PC-3 (cell line): ENCODE measurements at regions not wholly inside any gene's neighbourhood (a gene's known extent, or its start where the extent isn't known, plus 50 kb on each side); places are given as distances from the start of the nearest gene placed in this dataset.

Source experiments
- ATAC-seq: fragments of 200-7000 bp; cut with Tn5 transposase; 2 replicates; pipeline ENCODE4 v1.9.1; 2020; ENCODE audit warnings: mild to moderate bottlenecking, moderate library complexity
- BruUV-seq: library from RNA; stranded (reverse); fragments of 400-500 nt; replicated peaks from 2 replicates; lab custom pipeline; 2021; lab: Mats Ljungman, UMichigan
- CTCF ChIA-PET: fragments of 300-600 bp; sonication (Branson Sonifier 250); formaldehyde crosslinking; loops from one replicate; lab custom pipeline; 2022; ENCODE audit warnings: antibody characterized with exemption; lab: Charles Lee
- POLR2A ChIA-PET: fragments of 300-600 bp; sonication (Branson Sonifier 250); formaldehyde crosslinking; loops from one replicate; lab custom pipeline; 2022; ENCODE audit warnings: antibody characterized with exemption; ENCODE audit not compliant: unreplicated experiment; lab: Charles Lee
- DNase-seq: peaks from one replicate; pipeline ENCODE4 v3.0.0-alpha.2; 2015
- H2AFZ ChIP-seq: fragments of 300-600 bp; sonication (generic); 2 replicates; pipeline ENCODE4 v1.6.0; 2016; ENCODE audit warnings: antibody characterized with exemption, low read length
- H3F3A ChIP-seq: fragments of 300-600 bp; sonication (generic); one replicate; pipeline ENCODE4 v1.6.0; 2017; ENCODE audit warnings: antibody characterized with exemption, low read length, control low read depth, mild to moderate bottlenecking; ENCODE audit not compliant: unreplicated experiment
- H3K27ac ChIP-seq: fragments of 300-600 bp; sonication (generic); 2 replicates; pipeline ENCODE4 v1.5.1; 2016; ENCODE audit warnings: mild to moderate bottlenecking, low read length
- H3K27me3 ChIP-seq: fragments of 300-600 bp; sonication (generic); 2 replicates; pipeline ENCODE4 v1.6.1; 2016; ENCODE audit warnings: low read length, mixed read lengths
- H3K36me3 ChIP-seq: fragments of 300-600 bp; sonication (generic); 2 replicates; pipeline ENCODE4 v1.6.1; 2016; ENCODE audit warnings: low read depth, mixed run types, low read length, mixed read lengths
- H3K4me1 ChIP-seq: fragments of 300-600 bp; sonication (generic); 2 replicates; pipeline ENCODE4 v1.5.1; 2016; ENCODE audit warnings: low read length; ENCODE audit not compliant: insufficient read depth
- H3K4me2 ChIP-seq: fragments of 300-600 bp; sonication (generic); 2 replicates; pipeline ENCODE4 v1.6.0; 2016; ENCODE audit warnings: low read length
- H3K4me3 ChIP-seq: fragments of 300-600 bp; sonication (generic); 2 replicates; pipeline ENCODE4 v1.5.1; 2016; ENCODE audit warnings: mild to moderate bottlenecking, low read length, mixed read lengths
- H3K79me2 ChIP-seq: fragments of 300-600 bp; sonication (generic); 2 replicates; pipeline ENCODE4 v1.6.1; 2017; ENCODE audit warnings: low read length, mixed read lengths
- H3K9ac ChIP-seq: fragments of 300-600 bp; sonication (generic); 2 replicates; pipeline ENCODE4 v1.6.0; 2016; ENCODE audit warnings: mild to moderate bottlenecking, low read length
- H3K9me2 ChIP-seq: fragments of 300-600 bp; sonication (generic); replicated peaks from 2 replicates; pipeline ENCODE4 v1.6.1; 2016; ENCODE audit warnings: mixed run types, low read length, mixed read lengths
- H3K9me3 ChIP-seq: fragments of 300-600 bp; sonication (generic); 2 replicates; pipeline ENCODE4 v1.6.1; 2016; ENCODE audit warnings: low read length, mixed read lengths
- H4K20me1 ChIP-seq: fragments of 300-600 bp; sonication (generic); 2 replicates; pipeline ENCODE4 v1.6.1; 2016; ENCODE audit warnings: low read length, mixed read lengths
- EZH2 ChIP-seq: fragments of 300-600 bp; sonication (generic); IDR thresholded peaks from one replicate; pipeline ENCODE4 v1.6.1; 2017; ENCODE audit warnings: antibody characterized with exemption, mild to moderate bottlenecking, low read length; ENCODE audit not compliant: unreplicated experiment
- EZH2phosphoT487 ChIP-seq: fragments of 300-600 bp; sonication (generic); IDR thresholded peaks from 2 replicates; pipeline ENCODE4 v1.6.1; 2018; ENCODE audit warnings: mild to moderate bottlenecking, antibody characterized with exemption, low read length, borderline replicate concordance
- intact Hi-C: fragments of 100-400 bp; cut with micrococcal nuclease; formaldehyde crosslinking; loops from 2 replicates; pipeline ENCODE4 v1.9.0; 2023
- TF ChIP-seq, protein P1 (sequence below): fragments of 300-600 bp; sonication (generic); conservative IDR thresholded peaks from 2 replicates; pipeline ENCODE4 v1.5.1; 2017; ENCODE audit warnings: antibody characterized with exemption, low read depth, mild to moderate bottlenecking, low read length

DNA sequence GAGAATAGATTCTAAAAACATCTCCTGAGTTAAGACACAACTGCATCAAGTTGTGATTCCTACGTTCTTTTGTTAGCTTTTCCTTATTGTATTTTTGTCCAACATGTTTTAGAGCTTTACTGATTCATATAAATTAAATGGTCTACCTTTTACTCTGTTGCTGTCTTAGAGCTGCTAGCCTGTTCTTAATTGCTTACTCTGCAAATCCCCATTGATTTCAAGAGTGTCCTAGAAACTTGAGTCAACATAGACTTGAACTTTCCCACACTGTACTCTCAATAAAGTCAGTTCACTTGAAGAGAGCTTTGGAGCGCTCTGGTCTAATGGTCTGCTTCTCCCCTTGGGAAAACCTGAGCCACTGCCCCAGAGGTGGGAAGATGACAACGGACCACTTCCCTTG lies 343.9 kb downstream of the CCER1 start:
- H3K27me3 ChIP-seq: no peaks in the 10 kb centered on the region
- H3K9ac ChIP-seq: no peak overlapping the region
- no TSS peak for BruUV-seq
- no peaks in the 10 kb centered on the region for H3F3A ChIP-seq
- intact Hi-C loops: no loop called here
- H3K79me2 ChIP-seq: no peaks in the 10 kb centered on the region
- H4K20me1 ChIP-seq: no peaks in the 10 kb centered on the region
- TF ChIP-seq EZH2 (no peak), EZH2phosphoT487 (no peak)
- TF ChIP-seq, protein P1, sequence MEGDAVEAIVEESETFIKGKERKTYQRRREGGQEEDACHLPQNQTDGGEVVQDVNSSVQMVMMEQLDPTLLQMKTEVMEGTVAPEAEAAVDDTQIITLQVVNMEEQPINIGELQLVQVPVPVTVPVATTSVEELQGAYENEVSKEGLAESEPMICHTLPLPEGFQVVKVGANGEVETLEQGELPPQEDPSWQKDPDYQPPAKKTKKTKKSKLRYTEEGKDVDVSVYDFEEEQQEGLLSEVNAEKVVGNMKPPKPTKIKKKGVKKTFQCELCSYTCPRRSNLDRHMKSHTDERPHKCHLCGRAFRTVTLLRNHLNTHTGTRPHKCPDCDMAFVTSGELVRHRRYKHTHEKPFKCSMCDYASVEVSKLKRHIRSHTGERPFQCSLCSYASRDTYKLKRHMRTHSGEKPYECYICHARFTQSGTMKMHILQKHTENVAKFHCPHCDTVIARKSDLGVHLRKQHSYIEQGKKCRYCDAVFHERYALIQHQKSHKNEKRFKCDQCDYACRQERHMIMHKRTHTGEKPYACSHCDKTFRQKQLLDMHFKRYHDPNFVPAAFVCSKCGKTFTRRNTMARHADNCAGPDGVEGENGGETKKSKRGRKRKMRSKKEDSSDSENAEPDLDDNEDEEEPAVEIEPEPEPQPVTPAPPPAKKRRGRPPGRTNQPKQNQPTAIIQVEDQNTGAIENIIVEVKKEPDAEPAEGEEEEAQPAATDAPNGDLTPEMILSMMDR: no peak
- DNase-seq (no peak), ATAC-seq (no peak)
- no peaks in the 10 kb centered on the region for H3K4me1 ChIP-seq
- ChIA-PET CTCF (interaction anchor here (0.6 kb wide), 1 partner anchor 348 kb away, joined by 3 read pairs; no protein-coding TSS in a partner anchor), POLR2A (no interaction called here)
- no peaks in the 10 kb centered on the region for H3K36me3 ChIP-seq
- no peaks in the 10 kb centered on the region for H3K9me3 ChIP-seq
- H2AFZ ChIP-seq: no peak overlapping the region
- H3K4me2 ChIP-seq: no peak overlapping the region
- H3K27ac ChIP-seq: no peak overlapping the region
- no peak overlapping the region for H3K4me3 ChIP-seq
- no peaks in the 10 kb centered on the region for H3K9me2 ChIP-seq

DNA sequence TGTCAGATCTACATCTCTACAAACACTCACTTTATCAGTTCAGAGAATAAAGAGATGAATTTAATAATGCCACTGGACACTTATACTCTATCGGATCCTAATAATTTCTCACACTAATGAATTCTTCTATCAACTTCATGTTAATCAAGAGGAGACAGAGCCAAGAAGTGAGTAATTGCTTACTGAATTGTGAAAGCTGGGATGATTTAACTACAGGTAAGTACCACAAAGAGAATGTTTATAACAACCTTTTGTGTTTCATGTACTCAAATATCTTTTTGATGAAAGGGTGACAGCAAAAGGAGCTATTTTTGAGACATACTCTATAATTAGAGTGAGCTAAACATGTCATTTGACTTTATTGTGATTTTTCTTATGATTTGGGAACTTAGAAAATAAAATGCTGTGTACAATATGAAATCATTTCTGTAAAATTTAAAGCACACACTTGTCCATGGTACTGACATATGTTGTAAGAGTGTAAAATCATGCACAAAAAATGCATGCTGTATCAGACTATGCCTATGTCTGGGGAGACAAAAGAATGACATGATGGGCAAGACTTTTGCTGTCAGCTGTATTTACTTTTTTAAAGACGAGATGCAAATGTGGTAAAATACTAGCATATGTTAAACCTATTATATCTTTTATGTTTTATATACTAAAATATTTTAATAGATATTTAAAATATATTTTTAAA lies 361.2 kb downstream of the CCER1 start:
- DNase-seq (no peak), ATAC-seq (no peak)
- TF ChIP-seq EZH2 (no peak), EZH2phosphoT487 (no peak)
- TF ChIP-seq, protein P1: no peak
- Histone ChIP-seq H3K9ac (no peak overlapping the region), H4K20me1 (no peaks in the 10 kb centered on the region), H3K4me1 (no peaks in the 10 kb centered on the region), H2AFZ (no peak overlapping the region), H3K27me3 (no peaks in the 10 kb centered on the region), H3K36me3 (no peaks in the 10 kb centered on the region), H3K79me2 (no peaks in the 10 kb centered on the region), H3F3A (no peaks in the 10 kb centered on the region), H3K4me2 (no peak overlapping the region), H3K27ac (no peak overlapping the region), H3K4me3 (no peak overlapping the region), H3K9me2 (no peaks in the 10 kb centered on the region), H3K9me3 (no peaks in the 10 kb centered on the region)
- BruUV-seq: no TSS peak
- ChIA-PET CTCF (no interaction called here), POLR2A (no interaction called here)
- intact Hi-C loops: no loop called here

DNA sequence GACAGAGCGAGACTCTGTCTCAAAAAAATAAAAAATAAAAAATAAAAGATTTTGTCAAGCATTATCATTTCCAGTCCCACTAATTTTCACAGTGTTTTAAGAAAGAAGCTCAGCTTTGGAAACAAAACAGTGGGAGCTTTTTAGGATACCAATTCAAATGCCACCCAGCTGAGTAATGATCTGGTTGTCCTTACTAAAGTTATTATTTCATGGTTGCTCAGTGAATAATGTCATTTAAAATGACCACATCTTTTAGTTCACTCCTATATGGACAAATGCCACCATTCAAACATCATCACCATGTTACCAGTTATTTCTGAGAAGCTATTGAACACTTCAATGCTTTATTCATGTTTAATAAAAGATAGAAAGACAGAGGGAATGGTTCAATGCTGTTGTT lies 365.0 kb downstream of the CCER1 start:
- Histone ChIP-seq H3F3A (no peaks in the 10 kb centered on the region), H3K27me3 (no peaks in the 10 kb centered on the region), H3K36me3 (no peaks in the 10 kb centered on the region), H3K9me2 (no peaks in the 10 kb centered on the region), H4K20me1 (no peaks in the 10 kb centered on the region), H3K4me1 (no peaks in the 10 kb centered on the region), H3K27ac (no peak overlapping the region), H2AFZ (no peak overlapping the region), H3K4me3 (no peak overlapping the region), H3K79me2 (no peaks in the 10 kb centered on the region), H3K4me2 (no peak overlapping the region), H3K9me3 (no peaks in the 10 kb centered on the region), H3K9ac (no peak overlapping the region)
- CTCF ChIA-PET: no interaction called here
- BruUV-seq: no TSS peak
- TF ChIP-seq EZH2phosphoT487 (no peak), EZH2 (no peak)
- TF ChIP-seq, protein P1: no peak
- POLR2A ChIA-PET: no interaction called here
- intact Hi-C loops: no loop called here
- DNase-seq (no peak), ATAC-seq (no peak)
